ENCODE measurements at regions not wholly inside any gene's neighbourhood (a gene's known extent, or its start where the extent isn't known, plus 50 kb on each side); places are given as distances from the start of the nearest gene placed in this dataset.

DNA sequence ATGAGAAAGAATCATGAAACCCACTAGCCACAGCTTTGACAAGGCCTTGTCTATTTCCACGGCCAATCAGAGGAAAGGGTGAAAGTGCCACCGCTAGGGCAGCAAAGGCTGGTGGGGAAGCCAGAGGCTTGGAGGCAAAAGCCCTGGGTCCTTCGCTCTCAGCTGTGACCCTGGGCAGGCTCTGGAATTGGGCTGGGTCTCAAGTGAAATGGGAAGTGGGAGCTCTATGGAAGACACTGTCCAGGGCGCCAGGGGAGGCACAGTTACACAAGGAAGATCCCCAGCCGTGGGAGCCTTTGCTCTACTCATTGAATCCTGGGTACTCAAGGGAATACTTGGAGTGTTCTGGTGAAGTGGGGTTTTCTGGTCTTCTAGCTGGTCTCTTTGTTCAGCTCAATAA is 136.2 kb downstream of the ASB7 start:
- no peak for TF ChIP-seq POLR2AphosphoS5 (IDR thresholded peaks at IDR 0.05)
- TF ChIP-seq, protein P1, sequence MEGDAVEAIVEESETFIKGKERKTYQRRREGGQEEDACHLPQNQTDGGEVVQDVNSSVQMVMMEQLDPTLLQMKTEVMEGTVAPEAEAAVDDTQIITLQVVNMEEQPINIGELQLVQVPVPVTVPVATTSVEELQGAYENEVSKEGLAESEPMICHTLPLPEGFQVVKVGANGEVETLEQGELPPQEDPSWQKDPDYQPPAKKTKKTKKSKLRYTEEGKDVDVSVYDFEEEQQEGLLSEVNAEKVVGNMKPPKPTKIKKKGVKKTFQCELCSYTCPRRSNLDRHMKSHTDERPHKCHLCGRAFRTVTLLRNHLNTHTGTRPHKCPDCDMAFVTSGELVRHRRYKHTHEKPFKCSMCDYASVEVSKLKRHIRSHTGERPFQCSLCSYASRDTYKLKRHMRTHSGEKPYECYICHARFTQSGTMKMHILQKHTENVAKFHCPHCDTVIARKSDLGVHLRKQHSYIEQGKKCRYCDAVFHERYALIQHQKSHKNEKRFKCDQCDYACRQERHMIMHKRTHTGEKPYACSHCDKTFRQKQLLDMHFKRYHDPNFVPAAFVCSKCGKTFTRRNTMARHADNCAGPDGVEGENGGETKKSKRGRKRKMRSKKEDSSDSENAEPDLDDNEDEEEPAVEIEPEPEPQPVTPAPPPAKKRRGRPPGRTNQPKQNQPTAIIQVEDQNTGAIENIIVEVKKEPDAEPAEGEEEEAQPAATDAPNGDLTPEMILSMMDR (IDR thresholded peaks at IDR 0.05) = no peak

All from sigmoid colon (tissue), 4 donors.